LNCAP (cell line): ENCODE measurements at regions not wholly inside any gene's neighbourhood (a gene's known extent, or its start where the extent isn't known, plus 50 kb on each side); places are given as distances from the start of the nearest gene placed in this dataset.

Source experiments
- TF ChIP-seq, protein P1 (sequence below): fragments of 450-650 bp; IDR thresholded peaks from 2 replicates; pipeline ENCODE4 v1.5.1; 2017; ENCODE audit warnings: mild to moderate bottlenecking

DNA sequence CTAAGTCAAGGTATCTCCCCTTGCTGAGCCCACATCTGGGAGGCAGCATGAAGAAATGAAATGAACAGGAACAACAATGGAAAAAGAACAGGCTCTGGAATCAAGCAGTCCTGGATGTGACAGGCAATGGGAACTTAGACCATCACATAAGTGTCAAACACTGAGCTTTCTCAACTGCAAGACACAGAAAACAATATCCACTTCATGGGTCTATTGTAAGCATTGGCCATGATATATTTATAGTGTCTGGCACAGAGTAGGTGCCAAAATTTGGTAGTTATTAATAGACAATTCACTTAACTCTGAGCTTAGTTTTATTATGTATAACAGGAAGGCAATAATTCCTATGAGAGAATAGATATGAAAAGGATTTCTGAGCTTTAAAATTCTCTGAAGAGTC lies 64.1 kb upstream of the ATP1B1 start:
- TF ChIP-seq, protein P1, sequence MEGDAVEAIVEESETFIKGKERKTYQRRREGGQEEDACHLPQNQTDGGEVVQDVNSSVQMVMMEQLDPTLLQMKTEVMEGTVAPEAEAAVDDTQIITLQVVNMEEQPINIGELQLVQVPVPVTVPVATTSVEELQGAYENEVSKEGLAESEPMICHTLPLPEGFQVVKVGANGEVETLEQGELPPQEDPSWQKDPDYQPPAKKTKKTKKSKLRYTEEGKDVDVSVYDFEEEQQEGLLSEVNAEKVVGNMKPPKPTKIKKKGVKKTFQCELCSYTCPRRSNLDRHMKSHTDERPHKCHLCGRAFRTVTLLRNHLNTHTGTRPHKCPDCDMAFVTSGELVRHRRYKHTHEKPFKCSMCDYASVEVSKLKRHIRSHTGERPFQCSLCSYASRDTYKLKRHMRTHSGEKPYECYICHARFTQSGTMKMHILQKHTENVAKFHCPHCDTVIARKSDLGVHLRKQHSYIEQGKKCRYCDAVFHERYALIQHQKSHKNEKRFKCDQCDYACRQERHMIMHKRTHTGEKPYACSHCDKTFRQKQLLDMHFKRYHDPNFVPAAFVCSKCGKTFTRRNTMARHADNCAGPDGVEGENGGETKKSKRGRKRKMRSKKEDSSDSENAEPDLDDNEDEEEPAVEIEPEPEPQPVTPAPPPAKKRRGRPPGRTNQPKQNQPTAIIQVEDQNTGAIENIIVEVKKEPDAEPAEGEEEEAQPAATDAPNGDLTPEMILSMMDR, result no peak

DNA sequence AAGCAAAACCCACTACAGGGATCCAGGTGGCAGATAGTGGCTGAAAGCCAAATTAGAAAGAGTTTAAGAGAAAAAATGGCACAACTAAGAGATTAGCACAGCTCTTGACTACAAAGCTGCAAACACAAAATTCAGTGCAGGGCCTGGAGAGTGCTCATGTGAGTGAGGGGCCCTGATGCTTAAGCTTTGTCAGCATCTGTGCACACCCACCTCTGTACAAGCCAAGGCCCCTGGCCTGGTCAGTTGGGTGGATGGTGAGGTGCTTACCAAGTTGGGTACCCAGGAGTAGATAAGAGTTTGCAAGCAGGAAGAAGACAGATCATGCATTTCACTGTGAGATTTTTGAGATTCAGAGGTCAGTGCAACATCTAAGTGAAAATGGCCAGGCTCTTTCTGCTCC lies 62.7 kb upstream of the ATP1B1 start:
- TF ChIP-seq, protein P1, result no peak

DNA sequence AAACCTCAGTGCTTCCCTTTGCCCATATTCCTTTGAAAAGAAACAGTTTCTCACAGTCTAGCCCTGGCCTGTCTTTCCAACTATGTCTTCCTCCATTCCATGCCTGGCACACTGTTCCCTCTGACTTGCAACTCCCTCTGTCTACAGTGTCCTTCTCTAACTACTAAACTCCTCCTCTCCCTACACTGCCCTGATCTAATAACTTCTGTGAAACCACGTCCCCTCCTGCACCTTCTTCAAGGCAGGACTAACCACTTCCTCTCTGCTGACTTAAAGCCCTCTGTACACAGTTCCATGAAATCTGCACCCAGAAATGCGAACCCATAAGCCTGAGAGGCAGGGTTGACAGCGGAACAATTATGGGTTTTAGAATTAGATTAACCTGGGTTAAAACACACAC lies 62.2 kb upstream of the ATP1B1 start:
- TF ChIP-seq, protein P1, result no peak

DNA sequence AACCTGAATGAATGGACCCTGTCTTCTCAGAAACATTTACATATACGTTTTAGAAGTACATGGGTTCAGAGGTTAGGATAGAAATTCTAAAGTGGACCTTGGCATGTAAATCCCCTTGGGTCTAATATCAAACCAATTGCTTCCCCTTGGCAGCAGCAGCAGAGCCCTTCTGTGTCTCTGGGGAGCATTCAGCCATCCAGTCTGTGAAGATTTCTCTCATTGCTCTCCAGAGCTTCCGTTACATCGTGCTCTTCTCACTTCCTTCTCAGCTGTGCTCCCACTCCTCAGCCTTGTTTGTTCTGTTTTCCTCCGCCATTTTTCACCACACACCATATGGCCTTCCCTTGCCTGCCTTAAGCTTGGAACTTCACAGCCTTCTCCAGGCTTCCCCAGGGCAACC lies 61.5 kb upstream of the ATP1B1 start:
- TF ChIP-seq, protein P1, result no peak

DNA sequence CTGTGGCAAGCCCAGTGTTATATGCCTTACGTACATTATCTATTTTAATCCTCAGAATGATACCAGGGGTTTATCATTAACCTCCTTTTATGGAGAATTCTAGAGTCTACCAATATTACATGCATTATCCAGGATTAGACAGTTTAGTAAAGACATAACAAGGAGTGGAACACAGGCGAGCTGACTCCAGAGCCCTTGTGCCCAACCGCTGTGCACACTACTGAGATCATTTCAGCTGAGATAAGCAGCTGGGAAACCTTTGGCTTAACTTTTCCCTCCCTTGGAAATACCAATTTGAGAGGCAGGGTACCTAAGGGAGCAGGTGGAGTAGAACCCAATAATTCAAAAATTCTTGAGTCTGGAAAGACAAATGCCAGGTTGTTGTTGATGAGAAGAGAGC lies 59.8 kb upstream of the ATP1B1 start:
- TF ChIP-seq, protein P1, result no peak

DNA sequence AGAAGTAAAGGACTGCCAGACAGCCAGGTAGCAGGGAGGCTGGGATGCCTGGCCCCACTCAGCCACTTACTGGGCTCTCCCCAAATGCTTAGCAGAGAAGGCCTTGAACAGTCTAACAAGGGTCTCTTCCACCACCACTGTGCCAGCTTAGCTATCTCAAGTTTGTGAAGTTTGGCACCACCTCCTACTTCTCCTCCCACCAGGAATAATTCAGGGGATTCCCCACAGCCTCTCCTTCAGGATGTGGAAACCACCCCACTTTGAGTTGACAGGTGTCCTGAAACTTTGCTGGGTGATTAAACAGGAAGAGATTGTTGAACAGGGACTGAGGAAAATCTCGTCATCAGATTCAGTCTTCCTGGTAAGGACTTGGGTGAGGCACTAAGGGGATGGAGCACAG lies 59.4 kb upstream of the ATP1B1 start:
- TF ChIP-seq, protein P1, result no peak

DNA sequence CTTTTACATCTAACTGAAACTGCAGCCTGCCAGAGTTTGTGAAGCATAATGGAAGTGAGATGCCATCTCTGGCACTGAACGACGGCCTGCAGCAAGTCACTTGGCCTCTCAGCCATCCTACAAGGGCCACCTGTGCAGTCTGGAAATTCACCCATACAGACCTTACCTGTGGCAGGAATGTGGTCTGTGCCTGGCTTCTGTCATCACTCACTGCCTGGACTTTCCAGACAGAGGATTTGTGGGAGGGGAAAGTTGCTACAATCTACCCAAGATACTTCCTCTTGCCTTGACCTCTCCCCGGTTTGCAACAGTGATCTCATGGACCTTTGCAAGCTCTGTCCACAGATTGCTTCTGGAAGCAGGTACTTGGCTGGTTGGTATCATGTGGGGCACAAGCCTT lies 58.4 kb upstream of the ATP1B1 start:
- TF ChIP-seq, protein P1, result no peak

DNA sequence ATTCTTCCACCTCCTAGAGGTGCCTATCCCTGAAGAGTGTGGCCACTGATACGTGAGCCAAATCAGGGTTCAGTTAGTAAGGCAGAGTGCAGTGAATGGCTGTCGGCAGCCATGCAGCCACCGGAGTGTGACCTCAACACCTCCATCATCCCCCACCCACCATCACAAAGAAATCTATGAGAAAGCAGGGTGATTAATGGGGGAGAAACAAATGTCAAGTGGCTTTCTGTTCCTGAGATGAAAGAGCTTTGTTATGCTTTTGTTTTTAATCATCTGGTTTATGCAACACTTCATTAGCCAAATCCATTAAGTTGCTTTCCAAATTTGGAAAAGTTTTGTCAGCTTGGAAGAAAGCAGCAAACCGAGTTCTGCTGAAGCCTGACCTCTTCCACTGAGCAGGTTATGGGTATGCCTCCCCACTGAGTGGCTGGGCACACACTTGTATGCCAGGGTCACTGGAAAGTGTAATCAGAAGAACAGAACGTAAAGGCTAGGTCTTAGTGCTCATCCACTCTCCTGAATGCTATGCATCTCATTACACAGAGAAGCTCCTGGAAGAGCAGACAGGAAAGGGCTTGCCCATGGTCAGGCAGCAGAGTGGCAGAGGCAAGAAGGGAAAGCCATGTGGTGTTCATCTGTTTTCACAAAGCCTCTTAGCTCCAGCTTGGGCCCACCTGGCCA lies 57.1 kb upstream of the ATP1B1 start:
- TF ChIP-seq, protein P1, result no peak
